ENCODE measurements at regions not wholly inside any gene's neighbourhood (a gene's known extent, or its start where the extent isn't known, plus 50 kb on each side); places are given as distances from the start of the nearest gene placed in this dataset.

- H3K4me3 ChIP-seq (ENCODE audit: low read depth, low read length), result no peak overlapping the region
Observed at GRCh38 chr10:4046712-4047354, 261.8 kb upstream of the KLF6 start.

DNA sequence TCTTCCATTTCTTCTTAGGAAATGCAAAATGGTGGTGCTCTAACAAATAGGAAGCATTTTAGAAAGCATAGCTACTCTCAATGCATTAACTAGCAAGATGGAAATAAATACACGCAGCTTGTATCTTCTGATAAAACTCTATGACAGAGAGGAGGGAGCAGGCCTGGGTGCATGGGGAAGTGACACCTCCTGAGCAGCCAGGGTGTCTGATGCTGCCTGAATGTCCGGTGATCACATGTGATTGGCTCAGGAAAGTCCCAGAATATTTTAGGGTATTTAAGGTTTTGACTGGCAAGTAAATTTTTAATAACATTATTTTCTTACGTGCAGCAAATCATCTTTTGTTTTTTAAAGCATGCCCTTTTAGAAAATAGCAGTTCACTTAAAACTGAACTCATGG, 261.0 kb upstream of the KLF6 start:
- H3K4me3 ChIP-seq (ENCODE audit: low read depth, low read length), result no peak overlapping the region
- TF ChIP-seq, protein P1, sequence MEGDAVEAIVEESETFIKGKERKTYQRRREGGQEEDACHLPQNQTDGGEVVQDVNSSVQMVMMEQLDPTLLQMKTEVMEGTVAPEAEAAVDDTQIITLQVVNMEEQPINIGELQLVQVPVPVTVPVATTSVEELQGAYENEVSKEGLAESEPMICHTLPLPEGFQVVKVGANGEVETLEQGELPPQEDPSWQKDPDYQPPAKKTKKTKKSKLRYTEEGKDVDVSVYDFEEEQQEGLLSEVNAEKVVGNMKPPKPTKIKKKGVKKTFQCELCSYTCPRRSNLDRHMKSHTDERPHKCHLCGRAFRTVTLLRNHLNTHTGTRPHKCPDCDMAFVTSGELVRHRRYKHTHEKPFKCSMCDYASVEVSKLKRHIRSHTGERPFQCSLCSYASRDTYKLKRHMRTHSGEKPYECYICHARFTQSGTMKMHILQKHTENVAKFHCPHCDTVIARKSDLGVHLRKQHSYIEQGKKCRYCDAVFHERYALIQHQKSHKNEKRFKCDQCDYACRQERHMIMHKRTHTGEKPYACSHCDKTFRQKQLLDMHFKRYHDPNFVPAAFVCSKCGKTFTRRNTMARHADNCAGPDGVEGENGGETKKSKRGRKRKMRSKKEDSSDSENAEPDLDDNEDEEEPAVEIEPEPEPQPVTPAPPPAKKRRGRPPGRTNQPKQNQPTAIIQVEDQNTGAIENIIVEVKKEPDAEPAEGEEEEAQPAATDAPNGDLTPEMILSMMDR (IDR thresholded peaks at IDR 0.05; ENCODE audit: low read depth, low read length), result no peak

More at GRCh38 chr10:4046712-4047354, 261.8 kb upstream of the KLF6 start:
- TF ChIP-seq, protein P1 (IDR thresholded peaks at IDR 0.05; ENCODE audit: low read depth, low read length), result no peak

DNA sequence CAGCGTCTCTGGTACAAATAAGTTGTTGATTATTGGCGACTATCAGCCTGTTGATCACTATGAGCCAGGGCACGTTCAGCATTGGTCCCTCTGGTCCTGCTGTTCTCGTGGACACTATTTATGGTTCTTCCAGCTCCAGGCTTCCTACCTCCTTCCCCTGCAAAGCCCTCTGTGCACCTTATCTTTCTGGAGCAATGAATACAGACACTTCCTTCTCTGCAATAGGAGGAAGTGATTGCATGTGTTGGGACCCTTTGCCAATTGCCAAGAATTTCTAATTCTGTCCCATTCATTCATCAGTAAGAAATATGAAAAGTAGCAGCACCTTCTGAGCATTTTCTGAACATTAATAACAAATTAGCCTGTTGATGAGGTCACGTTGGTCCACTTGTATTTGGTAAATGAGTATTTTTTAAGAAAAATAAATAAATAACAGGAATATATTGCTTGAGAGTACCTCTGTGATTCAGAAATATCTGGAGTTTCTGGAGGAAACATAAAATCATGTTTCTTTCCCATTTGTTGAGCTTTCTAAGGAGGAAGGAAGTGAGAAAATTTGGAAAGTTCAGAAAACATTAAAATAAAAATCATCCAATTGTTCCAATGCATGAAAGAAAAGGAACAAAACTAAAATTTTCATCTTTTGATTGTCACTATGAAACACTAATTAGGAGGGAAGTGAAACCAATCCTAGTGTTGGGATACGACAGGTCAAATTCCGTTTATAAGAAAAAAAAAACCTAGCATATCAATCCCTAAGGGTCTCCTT, 259.1 kb upstream of the KLF6 start:
- H3K4me3 ChIP-seq (ENCODE audit: low read depth, low read length), result no peak overlapping the region
- TF ChIP-seq, protein P1 (IDR thresholded peaks at IDR 0.05; ENCODE audit: low read depth, low read length), result no peak

DNA sequence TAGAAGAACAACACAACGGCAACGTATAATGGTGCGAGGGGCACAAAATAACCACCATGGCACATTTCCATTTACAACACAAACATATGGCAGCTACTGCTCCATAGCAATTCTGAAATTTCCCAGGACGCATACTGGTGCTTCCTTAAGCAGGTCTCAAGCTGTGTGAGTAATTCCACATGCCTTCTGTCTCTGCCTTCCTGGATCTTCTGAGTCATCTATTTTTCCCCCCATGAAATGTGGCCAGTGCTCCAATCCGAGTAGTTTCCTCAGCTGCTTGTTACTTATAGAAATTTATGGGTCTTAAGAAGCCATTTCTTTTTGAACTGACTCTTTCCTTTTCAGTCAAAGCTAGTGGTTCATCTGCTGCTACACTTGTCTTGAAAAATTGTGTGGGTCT, 256.6 kb upstream of the KLF6 start:
- no peak overlapping the region for H3K4me3 ChIP-seq (ENCODE audit: low read depth, low read length)
- TF ChIP-seq, protein P1 (IDR thresholded peaks at IDR 0.05; ENCODE audit: low read depth, low read length), result no peak

DNA sequence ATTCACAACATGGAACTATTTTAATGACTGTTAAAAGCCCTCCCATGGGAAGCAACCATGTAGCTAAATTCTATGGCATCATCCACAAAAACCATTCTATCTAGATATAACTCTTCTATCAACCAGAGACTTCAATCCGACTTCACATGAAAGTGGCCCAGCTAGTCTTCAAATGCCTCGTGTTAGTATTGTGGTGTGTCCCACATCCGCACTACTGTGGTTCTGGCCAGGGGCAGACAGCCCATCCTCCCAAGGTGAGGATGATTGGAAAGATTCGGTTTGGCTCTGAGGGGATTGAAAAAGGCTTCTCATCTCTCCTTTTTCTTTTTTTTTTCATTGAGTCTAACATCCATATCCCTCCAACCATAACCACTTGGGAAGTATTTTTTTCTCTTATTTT, 253.0 kb upstream of the KLF6 start:
- no peak overlapping the region for H3K4me3 ChIP-seq (ENCODE audit: low read depth, low read length)
- TF ChIP-seq, protein P1 (IDR thresholded peaks at IDR 0.05; ENCODE audit: low read depth, low read length), result no peak

DNA sequence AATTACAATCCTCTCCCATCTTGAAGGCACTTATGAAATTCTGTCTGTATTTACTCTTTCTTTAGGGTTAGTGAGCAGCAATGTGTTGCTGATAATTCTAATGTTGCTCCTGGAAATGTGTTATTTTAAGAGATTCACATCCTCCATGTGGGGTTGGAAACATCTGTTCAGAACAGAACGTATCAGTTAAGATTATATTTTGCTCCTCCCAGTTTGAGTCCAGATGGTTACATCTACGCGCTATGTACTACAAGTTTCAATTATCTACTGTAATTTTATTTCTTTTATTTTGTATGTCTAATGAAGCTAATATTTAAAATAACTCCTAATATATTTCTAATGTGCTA, 250.6 kb upstream of the KLF6 start:
- TF ChIP-seq, protein P1 (IDR thresholded peaks at IDR 0.05; ENCODE audit: low read depth, low read length), result no peak
- no peak overlapping the region for H3K4me3 ChIP-seq (ENCODE audit: low read depth, low read length)

DNA sequence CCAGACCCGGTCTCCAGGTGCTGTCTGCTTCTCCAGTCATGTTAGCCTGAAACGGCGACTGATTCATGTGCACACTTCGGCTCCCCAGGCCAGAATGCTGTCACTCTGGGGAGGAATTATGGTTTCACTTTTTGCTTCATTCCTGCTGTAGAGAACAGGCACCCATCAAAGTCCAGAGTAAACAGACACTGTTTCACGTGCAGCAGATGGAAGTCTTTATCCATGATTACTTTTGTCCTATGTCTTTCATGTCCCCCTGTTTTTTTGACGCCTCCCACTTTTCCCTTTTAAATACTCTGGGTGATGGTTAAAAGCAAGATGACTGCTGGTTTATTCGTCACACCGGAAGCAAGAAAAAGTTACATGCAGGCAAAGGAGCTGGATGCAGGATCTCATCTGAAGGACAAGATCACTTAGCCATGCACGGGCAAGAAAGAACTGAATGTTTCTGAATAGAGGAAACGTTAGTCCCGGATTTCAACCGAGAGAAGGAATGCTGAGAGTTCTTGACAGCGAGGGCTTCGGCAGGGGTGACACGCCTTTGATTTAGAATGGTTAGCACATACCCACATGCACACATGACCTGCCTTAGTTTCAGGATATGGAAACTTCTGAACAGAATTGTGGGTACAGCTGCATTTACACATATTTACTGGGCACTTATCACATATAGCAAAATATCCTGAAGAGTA, 250.0 kb upstream of the KLF6 start:
- TF ChIP-seq, protein P1 (IDR thresholded peaks at IDR 0.05; ENCODE audit: low read depth, low read length), result no peak
- 0 out of 2 replicates have a peak overlapping the region, but pooled peaks have one; percentile 20 for H3K4me3 ChIP-seq (ENCODE audit: low read depth, low read length)
